GM12873 (cell line): ENCODE measurements at regions not wholly inside any gene's neighbourhood (a gene's known extent, or its start where the extent isn't known, plus 50 kb on each side); places are given as distances from the start of the nearest gene placed in this dataset.

Experiments
- TF ChIP-seq, protein P1 (sequence below): IDR thresholded peaks from 2 replicates; pipeline ENCODE4 v1.5.1; 2012; ENCODE audit warnings: low read depth, mild to moderate bottlenecking, moderate library complexity, low read length, control low read depth; ENCODE audit not compliant: insufficient read depth; ENCODE audit errors: missing control alignments

DNA sequence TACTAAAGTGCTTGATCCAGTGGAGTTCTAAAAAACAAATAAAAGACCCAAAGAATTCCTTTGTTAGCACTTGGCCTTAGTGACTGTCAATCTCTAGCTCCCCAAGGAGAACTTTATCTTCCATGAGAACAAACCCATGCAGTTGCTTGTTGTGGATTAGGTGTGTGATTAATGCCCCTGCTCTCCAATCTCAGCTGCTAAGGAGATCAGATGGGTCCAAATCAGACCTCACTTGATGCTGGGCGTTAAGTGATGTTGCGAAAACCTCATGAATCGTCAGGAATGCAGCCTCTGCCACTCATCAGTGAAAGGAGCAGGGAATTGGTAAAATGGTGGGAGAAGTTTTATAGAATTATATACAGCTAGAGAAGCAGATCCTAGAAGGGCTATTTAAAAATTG is 133.7 kb downstream of the DMAC1 start:
- TF ChIP-seq, protein P1, sequence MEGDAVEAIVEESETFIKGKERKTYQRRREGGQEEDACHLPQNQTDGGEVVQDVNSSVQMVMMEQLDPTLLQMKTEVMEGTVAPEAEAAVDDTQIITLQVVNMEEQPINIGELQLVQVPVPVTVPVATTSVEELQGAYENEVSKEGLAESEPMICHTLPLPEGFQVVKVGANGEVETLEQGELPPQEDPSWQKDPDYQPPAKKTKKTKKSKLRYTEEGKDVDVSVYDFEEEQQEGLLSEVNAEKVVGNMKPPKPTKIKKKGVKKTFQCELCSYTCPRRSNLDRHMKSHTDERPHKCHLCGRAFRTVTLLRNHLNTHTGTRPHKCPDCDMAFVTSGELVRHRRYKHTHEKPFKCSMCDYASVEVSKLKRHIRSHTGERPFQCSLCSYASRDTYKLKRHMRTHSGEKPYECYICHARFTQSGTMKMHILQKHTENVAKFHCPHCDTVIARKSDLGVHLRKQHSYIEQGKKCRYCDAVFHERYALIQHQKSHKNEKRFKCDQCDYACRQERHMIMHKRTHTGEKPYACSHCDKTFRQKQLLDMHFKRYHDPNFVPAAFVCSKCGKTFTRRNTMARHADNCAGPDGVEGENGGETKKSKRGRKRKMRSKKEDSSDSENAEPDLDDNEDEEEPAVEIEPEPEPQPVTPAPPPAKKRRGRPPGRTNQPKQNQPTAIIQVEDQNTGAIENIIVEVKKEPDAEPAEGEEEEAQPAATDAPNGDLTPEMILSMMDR: no peak

DNA sequence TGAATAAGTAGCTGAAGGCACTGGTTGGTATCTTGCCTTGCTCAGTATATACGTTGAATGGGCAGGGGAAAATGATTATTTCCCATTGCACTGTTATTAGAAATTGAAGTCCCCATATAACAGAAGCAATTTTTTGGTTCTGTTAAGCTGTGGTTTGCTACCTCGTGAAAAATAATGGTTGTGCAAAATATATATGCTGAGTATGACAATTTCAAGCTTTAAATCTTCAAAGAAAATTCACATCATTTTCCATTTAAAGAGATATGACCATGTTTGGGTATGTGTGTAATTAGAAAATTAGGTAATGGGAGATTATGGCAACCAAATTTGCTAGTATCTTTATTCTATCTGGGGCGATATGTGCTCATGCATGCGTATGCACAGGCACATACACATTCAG is 139.8 kb downstream of the DMAC1 start:
- TF ChIP-seq, protein P1: no peak

DNA sequence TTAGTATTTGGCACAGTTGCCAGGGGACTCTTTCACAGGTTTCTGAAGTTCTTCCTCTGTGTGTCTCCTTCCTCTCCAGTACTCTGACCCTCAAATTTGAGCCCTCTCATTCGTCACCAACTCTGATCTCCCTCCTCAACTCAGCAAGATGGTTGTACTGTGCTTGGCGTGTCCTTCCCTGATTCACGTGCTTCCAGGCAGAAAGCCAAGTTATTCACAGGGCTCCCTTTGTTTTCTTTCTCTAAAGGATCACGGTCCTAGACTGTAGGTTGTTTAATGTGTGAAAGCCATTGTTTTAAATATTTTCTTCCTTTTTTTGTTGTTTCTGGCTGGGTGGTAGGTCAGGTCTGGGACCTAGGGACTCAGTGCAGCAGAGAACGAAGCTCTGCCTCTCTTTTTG is 142.9 kb downstream of the DMAC1 start:
- TF ChIP-seq, protein P1: no peak

DNA sequence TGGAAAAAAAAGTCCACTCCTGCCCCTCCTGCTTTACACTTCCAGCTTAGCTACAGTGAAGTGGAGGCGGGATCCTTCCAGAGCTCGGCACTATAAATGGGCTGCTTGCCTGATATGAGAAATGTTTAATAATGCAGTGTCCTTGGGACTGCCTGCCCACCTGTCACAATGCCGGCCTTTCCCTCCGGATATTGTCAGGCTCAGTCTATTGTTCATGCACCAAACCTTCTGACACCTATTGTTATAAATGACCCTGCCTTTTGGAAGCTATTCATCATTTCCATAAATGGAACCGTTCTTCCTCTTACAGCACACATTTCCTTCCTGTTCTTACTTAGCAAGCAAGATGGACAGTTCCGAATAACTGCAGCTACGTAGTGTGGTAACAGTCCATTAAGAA is 146.3 kb downstream of the DMAC1 start:
- TF ChIP-seq, protein P1: no peak

DNA sequence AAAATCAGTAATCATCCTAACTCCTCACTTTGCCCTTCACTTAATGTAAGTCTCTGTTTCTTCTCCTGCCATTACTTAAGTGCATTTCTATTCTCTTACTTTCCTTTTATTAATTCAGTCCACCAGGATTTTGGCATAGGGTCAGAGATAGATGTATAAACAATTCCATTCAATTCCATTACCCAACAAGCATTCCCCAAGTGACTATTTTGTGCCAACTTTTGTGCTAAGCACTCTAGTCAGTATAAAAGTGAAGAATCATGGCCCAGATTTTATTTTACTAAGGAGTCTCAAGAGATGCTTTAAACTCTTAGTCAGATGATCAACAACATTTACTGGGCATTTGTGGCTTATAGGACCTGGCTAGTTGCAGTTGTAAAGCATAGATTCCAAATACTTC is 159.3 kb downstream of the DMAC1 start:
- TF ChIP-seq, protein P1: no peak

DNA sequence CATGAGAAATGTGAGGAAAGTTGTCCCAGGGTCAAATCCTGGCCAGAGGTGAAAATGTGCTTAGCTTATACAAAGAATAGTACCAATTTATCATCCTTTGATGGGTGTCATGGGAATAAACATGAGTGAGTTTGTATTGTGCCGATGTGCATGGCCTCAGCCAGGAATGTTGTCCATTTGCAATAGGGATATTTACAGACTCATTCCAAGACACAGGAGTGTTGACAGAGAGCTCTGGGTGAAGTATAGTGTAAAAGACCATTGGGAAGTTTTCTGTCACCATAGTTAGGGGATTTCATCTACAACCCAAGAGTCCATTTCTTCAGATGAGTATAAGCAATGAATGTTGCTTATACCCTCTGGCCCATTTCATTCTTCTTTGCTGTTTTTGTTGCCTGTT is 160.1 kb downstream of the DMAC1 start:
- TF ChIP-seq, protein P1: no peak

DNA sequence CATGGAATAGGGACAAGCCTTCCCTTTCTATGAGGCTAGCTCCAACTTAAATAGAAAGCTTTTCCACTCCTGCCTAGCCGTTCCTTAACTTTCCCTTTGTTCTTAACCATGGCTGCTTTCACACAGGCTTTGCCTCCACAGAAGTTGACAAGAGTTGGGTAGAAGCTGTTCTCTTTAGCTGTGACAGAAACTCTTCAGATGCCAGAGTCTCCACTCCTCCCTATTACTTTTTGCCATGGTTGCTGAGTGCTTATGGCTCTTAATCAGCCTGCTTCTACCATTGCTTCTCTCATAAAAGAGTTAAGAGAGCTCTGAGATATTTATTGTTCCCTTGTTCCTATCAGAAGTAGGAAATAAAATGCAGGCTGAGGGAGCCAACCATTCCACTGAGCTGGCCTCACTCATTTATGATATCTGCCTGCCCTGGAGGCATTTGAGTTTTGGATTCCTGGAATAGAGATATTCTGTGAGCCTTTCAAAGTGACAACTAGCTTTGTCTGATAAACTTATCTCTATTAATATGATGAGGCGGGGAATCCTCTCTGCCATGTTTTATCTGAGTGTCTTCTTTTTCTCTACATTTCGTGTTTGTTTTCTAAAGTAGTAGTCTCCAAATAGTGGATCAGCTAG is 162.6 kb downstream of the DMAC1 start:
- TF ChIP-seq, protein P1: no peak
